GM10248 (cell line): ENCODE measurements at regions not wholly inside any gene's neighbourhood (a gene's known extent, or its start where the extent isn't known, plus 50 kb on each side); places are given as distances from the start of the nearest gene placed in this dataset.

ENCODE experiments used
- CTCF ChIA-PET: fragments of 300-600 bp; sonication (Branson Sonifier 250); formaldehyde crosslinking; extraction: SDS; loops from one replicate; lab custom pipeline; 2021; ENCODE audit warnings: antibody characterized with exemption; lab: Yijun Ruan, JAX
- POLR2A ChIA-PET: fragments of 350-650 bp; sonication (Branson Sonifier 250); formaldehyde crosslinking; extraction: SDS; loops from one replicate; lab custom pipeline; 2020; ENCODE audit warnings: antibody characterized with exemption; lab: Yijun Ruan, JAX
- DNase-seq: peaks from one replicate; pipeline ENCODE4 v3.0.0; 2012; ENCODE audit errors: extremely low spot score
- CTCF ChIP-seq: IDR thresholded peaks from 2 replicates; pipeline ENCODE4 v1.5.1; 2012; ENCODE audit warnings: mild to moderate bottlenecking, low read depth; ENCODE audit errors: extremely low read depth, missing control alignments, control extremely low read depth

- no peak for DNase-seq
- CTCF ChIA-PET, result no interaction called here
- POLR2A ChIA-PET, result no interaction called here
- no peak for TF ChIP-seq CTCF
These were observed 714.9 kb downstream of the ADGRL2 start for GRCh38 chr1:82515650-82516049.

- ChIA-PET POLR2A (no interaction called here), CTCF (no interaction called here)
- DNase-seq, result no peak
- no peak for TF ChIP-seq CTCF
These were observed 710.7 kb downstream of the ADGRL2 start for GRCh38 chr1:82511441-82511840.

GRCh38 chr1:82510431-82510830 is 709.7 kb downstream of the ADGRL2 start:
- DNase-seq, result no peak
- TF ChIP-seq CTCF, result no peak
- ChIA-PET CTCF (no interaction called here), POLR2A (no interaction called here)

GRCh38 chr1:82507011-82507410 is 706.3 kb downstream of the ADGRL2 start:
- POLR2A ChIA-PET, result no interaction called here
- CTCF ChIA-PET, result no interaction called here
- no peak for TF ChIP-seq CTCF
- DNase-seq, result no peak

GRCh38 chr1:82503822-82504221 is 703.1 kb downstream of the ADGRL2 start:
- CTCF ChIA-PET, result no interaction called here
- DNase-seq, result no peak
- no peak for TF ChIP-seq CTCF
- POLR2A ChIA-PET, result no interaction called here

GRCh38 chr1:82499022-82499421 is 698.3 kb downstream of the ADGRL2 start:
- no peak for TF ChIP-seq CTCF
- ChIA-PET CTCF (no interaction called here), POLR2A (no interaction called here)
- DNase-seq, result no peak

- POLR2A ChIA-PET, result no interaction called here
- TF ChIP-seq CTCF, result no peak
- CTCF ChIA-PET, result no interaction called here
- no peak for DNase-seq
These were observed 693.4 kb downstream of the ADGRL2 start for GRCh38 chr1:82494117-82494516.
